HG03280 (cell line): ENCODE measurements at regions not wholly inside any gene's neighbourhood (a gene's known extent, or its start where the extent isn't known, plus 50 kb on each side); places are given as distances from the start of the nearest gene placed in this dataset.
"Not testable (repeated sequence)": the region's sequence is repeated elsewhere in the genome, so short reads cannot be mapped to it uniquely, and the experiment has no call there.

Source experiments
- ATAC-seq: cut with Tn5 transposase; IDR thresholded peaks from one replicate; pipeline ENCODE4 v1.9.1; 2021; ENCODE audit warnings: mild to moderate bottlenecking, moderate library complexity; ENCODE audit not compliant: unreplicated experiment

DNA sequence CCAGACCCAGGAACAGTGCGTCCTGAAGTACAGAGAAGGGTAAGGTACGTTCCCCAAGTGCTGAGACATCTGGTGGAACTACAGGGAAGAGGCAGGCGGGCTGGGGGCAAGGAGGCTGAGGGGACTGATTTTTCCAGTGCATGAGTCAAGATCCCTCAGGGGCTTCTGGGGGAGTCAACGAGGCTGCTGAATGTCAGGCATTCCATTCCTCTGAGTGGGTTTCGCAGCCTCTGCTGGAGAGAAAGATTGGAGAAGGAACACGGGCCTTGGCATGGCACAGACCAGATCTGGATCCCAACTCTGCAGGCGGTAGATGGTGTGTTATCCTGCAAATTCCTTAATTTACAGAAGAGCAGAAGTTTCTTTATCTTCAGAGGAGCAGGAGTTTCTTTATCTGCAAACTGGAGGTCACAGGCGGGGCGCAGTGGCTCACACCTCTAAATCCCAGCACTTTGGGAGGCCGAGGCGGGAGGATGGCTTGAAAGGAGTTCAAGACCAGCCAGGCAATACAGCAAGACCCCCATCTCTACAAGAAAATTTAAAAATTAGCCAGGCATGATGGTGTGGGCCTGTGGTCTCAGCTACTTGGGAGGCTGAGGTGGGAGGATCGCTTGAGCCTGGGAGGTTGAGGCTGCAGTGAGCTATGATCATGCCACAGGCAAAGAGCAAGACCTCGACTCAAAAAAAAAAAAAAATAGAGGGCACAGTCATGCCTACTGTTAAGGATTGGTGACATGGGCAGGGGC, 132.6 kb upstream of the MAP1LC3B2 start:
- ATAC-seq, result no peak

DNA sequence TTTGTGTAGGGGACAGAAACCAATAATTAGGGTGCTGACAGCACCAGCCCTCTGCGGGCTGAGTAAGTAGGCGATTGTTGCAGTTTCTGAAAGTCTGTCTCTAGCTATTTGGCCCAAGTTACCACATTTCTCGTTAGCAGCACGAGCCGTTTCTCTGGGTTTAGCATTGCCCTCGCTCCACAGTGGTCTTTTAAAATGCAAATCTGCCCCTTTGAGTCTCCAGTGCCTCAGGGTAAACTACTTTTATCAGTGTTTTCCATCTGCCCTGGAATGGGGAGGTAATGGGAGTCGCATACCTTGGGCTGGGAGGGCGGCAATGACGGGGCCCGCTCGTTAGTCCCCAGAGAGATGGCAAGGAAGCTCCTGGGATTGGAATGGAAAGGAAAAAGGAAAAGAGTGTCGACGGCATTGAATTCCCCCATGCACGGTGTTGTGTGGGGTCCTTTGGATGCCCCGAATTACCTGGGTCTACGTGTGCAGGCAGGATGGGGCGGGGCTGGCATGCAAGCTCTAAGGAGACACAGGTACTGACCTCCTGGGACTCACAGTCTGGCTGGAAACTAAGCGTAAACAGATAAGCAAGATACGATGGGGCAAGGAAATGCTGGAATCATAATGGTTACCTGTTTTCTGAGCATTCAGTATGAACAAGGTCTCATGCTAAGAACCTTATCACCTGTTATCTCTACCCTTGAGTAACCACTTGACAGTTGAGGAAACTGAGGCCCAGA, 131.8 kb upstream of the MAP1LC3B2 start:
- ATAC-seq, result no peak

- ATAC-seq, result no peak
Observed at GRCh38 chr12:116429826-116430360, 129.3 kb upstream of the MAP1LC3B2 start.

GRCh38 chr12:116430911-116431565, 128.1 kb upstream of the MAP1LC3B2 start:
- ATAC-seq, result no peak

- ATAC-seq, result no peak
Observed at GRCh38 chr12:116431677-116432300, 127.4 kb upstream of the MAP1LC3B2 start.

DNA sequence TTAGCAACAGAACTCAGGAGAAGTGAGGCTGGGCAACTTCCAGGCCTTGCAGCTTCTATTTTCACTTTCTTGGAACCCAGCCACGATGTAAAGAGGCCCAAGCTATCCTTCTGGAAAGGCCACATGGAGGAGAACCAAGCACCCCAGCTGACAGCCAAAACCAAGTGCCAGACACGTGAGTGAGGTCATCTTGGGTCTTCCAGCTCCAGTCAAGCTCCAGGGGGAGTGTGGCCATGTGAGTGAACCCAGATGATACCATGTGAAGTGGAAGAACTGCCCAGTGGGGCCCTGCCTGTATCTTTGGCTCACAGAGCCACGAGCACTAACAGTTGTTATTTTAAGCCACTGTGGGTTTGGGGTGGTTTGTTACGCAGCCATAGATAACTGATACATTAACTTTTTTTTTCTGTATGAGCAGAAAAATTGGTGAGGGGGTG, 126.8 kb upstream of the MAP1LC3B2 start:
- no peak for ATAC-seq

DNA sequence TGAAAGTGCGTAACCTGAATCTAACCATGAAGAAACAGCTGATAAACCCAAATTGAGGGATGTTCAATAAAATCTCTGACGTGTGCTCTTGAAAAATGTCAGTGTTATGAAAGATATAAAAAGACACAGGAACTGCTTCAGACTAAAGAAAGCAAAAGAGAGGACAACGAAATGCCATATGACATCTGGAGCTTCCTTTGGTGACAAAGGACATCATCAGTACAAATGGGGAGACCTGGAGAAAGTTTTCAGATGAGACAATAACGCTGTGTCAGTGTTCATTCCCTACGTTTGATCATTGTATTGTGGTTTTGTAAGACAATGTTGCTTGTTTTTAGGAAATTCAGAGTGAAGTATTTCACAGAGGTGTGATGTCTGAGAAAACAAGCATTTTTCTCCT, 125.9 kb upstream of the MAP1LC3B2 start:
- ATAC-seq, result no peak

- no peak for ATAC-seq
Observed at GRCh38 chr12:116434155-116435011, 124.8 kb upstream of the MAP1LC3B2 start.

GRCh38 chr12:116435984-116436383, 123.2 kb upstream of the MAP1LC3B2 start:
- no peak for ATAC-seq

- ATAC-seq, result no peak
Observed at GRCh38 chr12:116436561-116437249, 122.5 kb upstream of the MAP1LC3B2 start.

DNA sequence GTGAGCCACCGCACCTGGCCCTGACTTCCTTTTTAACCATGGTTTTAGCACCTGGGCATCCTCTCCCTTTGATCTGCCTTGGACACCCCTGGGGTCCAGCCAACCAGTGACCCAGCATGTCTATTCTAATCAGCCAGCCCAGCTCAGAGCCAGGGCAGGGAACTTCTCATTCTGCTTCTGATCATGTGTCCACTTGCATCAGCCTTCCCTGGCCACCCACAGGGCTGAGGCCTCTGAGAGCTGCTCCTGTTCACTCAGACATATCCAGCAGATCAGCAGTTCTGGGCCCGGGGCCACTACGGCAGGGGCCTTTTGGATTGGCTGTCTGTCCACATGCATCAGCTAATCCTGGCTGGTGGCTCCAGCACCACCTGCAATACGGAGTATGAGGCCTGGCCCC, 117.9 kb upstream of the MAP1LC3B2 start:
- no peak for ATAC-seq

DNA sequence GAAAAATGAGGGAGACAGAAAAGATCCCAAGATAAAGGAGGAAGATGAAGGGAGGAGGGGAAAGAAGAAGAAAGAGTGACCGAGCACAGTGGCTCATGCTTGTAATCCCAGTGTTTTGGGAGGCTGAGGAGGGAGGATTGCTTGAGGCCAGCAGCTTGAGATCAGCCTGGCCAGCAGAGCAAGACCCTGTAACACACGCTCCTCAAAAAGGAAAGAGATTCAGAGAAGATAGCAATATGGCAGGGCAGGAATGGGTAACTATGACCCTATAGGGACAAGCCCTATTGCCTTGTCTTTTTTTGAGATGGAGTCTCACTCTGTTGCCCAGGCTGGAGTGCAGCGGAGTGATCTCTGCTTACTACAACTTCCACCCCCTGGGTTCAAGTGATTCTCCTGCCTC, 116.9 kb upstream of the MAP1LC3B2 start:
- no peak for ATAC-seq

DNA sequence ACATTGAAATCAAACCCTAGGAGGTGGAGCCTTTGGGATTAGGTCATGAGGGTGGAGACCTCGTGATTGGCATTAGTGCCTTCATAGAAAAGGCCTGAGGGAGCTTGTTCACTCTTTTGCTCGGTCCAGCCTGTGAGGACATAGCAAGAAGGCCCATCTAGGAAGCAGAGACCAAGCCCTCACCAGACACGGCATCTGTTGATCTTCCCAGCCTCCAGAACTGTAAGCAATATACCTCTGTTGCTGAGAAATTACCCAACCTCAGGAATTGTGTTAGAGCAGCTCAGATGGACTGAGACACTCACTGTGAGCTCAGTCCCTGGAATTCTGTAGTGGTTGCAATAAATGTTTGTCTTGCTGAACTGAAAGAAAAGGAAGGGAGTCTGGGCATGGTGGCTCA, 116.2 kb upstream of the MAP1LC3B2 start:
- ATAC-seq, result no peak

GRCh38 chr12:116443821-116444589, 115.2 kb upstream of the MAP1LC3B2 start:
- ATAC-seq, result no peak

DNA sequence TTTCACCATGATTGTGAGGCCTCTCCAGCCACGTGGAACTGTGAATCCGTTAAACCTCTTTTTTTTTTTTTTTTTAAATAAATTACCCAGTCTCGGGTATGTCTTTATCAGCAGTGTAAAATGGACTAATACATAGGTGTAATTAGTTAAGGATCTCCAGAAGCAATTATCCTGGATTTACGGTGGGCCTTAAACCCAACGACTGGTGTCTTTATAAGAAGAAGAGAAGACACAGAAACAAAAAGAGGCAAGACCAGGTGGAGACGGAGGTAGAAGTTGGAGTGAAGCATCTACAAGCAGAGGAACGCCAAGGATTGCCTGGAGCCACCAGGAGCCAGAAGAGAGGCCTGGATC, 114.6 kb upstream of the MAP1LC3B2 start:
- no peak for ATAC-seq

GRCh38 chr12:116448165-116448739, 110.9 kb upstream of the MAP1LC3B2 start:
- ATAC-seq, result no peak

DNA sequence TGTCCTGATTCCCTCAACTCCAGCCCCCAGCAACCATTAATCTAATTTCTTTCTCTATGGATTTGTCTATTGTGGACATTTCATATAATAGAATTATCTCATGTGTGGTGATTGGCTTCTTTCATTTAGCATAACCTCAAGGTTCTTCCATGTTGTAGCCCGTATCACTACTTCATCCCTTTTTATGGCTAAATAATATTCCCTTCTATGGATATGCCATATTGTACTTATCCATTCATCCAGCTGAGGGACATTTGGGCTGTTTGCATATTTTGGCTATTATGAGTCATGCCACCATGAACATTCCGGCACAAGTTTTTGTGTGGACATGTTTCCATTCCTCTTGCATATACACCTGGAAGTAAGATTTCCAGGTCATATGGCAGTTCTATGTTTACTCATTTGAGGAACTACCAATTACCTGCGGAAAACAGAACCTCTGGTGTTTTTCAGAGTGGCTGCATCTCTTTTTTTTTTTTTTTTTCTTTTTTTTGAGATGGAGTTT, 108.7 kb upstream of the MAP1LC3B2 start:
- no peak for ATAC-seq

DNA sequence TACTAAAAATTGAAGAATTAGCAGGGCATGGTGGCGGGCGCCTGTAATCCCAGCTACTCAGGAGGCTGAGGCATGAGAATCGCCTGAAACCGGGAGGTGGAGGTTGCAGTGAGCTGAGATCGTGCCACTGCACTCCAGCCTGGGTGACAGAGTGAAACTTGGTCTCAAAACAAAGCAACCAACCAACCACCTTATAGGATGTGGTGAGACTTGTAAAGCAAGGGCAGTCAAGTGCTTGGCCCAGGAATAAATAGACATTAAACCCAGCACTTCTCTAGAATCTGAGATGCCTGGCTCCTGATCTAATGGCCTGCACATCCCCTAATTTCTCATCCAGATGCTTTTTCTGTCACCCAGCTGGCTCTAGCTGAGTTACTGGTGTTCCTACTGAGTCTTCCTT, 106.2 kb upstream of the MAP1LC3B2 start:
- ATAC-seq, result not testable (repeated sequence)
